Karpas-422 (cell line): ENCODE measurements at regions not wholly inside any gene's neighbourhood (a gene's known extent, or its start where the extent isn't known, plus 50 kb on each side); places are given as distances from the start of the nearest gene placed in this dataset.
"Not testable (repeated sequence)": the region's sequence is repeated elsewhere in the genome, so short reads cannot be mapped to it uniquely, and the experiment has no call there.

ENCODE experiments used
- DNase-seq: peaks from one replicate; pipeline ENCODE4 v3.0.0-alpha.2; 2015
- H2AFZ ChIP-seq: fragments of 200-600 bp; sonication (generic); 2 replicates; pipeline ENCODE4 v1.6.1; 2014; ENCODE audit warnings: antibody characterized with exemption, low read length, mixed read lengths
- H3K27ac ChIP-seq: fragments of 200-600 bp; sonication (generic); 2 replicates; pipeline ENCODE4 v1.5.1; 2014; ENCODE audit warnings: mild to moderate bottlenecking, low read length, moderate library complexity
- H3K27me3 ChIP-seq: fragments of 200-600 bp; sonication (generic); 2 replicates; pipeline ENCODE4 v1.6.1; 2014; ENCODE audit warnings: low read length, mixed read lengths
- H3K36me3 ChIP-seq: fragments of 200-600 bp; sonication (generic); 2 replicates; pipeline ENCODE4 v1.6.1; 2014; ENCODE audit warnings: low read length, mixed read lengths; ENCODE audit not compliant: insufficient read depth
- H3K4me1 ChIP-seq: fragments of 200-600 bp; sonication (generic); 2 replicates; pipeline ENCODE4 v1.6.1; 2014; ENCODE audit warnings: mild to moderate bottlenecking, low read length, mixed read lengths
- H3K4me2 ChIP-seq: fragments of 200-600 bp; sonication (generic); 2 replicates; pipeline ENCODE4 v1.6.1; 2014; ENCODE audit warnings: low read length, low read depth, mild to moderate bottlenecking; ENCODE audit not compliant: poor library complexity, severe bottlenecking
- H3K4me3 ChIP-seq: fragments of 200-600 bp; sonication (generic); 2 replicates; pipeline ENCODE4 v1.5.1; 2014; ENCODE audit warnings: mild to moderate bottlenecking, antibody characterized with exemption, low read length, mixed read lengths
- H3K79me2 ChIP-seq: fragments of 200-600 bp; sonication (generic); 2 replicates; pipeline ENCODE4 v1.6.1; 2014; ENCODE audit warnings: mild to moderate bottlenecking, low read length, mixed read lengths
- H3K9ac ChIP-seq: fragments of 200-600 bp; sonication (generic); 2 replicates; pipeline ENCODE4 v1.6.0; 2014; ENCODE audit warnings: low read length
- H3K9me2 ChIP-seq: fragments of 200-600 bp; sonication (generic), shearing (Covaris generic); replicated peaks from 2 replicates; pipeline ENCODE4 v1.6.0; 2014; ENCODE audit warnings: mild to moderate bottlenecking, low read length, moderate library complexity; ENCODE audit not compliant: insufficient read depth
- H3K9me3 ChIP-seq: fragments of 300-700, 200-600 bp; sonication (generic); 2 replicates; pipeline ENCODE4 v1.6.1; 2014; ENCODE audit warnings: low read length, mixed read lengths
- H4K20me1 ChIP-seq: fragments of 200-600 bp; sonication (generic); 2 replicates; pipeline ENCODE4 v1.6.1; 2014; ENCODE audit warnings: mild to moderate bottlenecking, antibody characterized with exemption, low read length, low read depth; ENCODE audit not compliant: insufficient read depth

- H3K27ac ChIP-seq, DNase-seq, H3K9ac ChIP-seq, H3K4me3 ChIP-seq, H4K20me1 ChIP-seq, H2AFZ ChIP-seq, H3K79me2 ChIP-seq, H3K9me2 ChIP-seq, H3K9me3 ChIP-seq, H3K27me3 ChIP-seq, H3K36me3 ChIP-seq, H3K4me1 ChIP-seq, H3K4me2 ChIP-seq: not testable (repeated sequence)
Observed at GRCh38 chr7:136109037-136109436, 131.9 kb upstream of the MTPN start.

GRCh38 chr7:136105191-136105590, 128.0 kb upstream of the MTPN start:
- H3K9ac ChIP-seq = no peak overlapping the region
- H3K4me2 ChIP-seq = no peak overlapping the region
- no peak overlapping the region for H3K27ac ChIP-seq
- H3K79me2 ChIP-seq = no peaks in the 10 kb centered on the region
- no peak overlapping the region for H2AFZ ChIP-seq
- H3K36me3 ChIP-seq = no peaks in the 10 kb centered on the region
- DNase-seq = no peak
- no peaks in the 10 kb centered on the region for H3K4me1 ChIP-seq
- no peaks in the 10 kb centered on the region for H3K9me3 ChIP-seq
- no peak overlapping the region for H3K4me3 ChIP-seq
- no peaks in the 10 kb centered on the region for H3K9me2 ChIP-seq
- H3K27me3 ChIP-seq = no peaks in the 10 kb centered on the region
- no peaks in the 10 kb centered on the region for H4K20me1 ChIP-seq

DNA sequence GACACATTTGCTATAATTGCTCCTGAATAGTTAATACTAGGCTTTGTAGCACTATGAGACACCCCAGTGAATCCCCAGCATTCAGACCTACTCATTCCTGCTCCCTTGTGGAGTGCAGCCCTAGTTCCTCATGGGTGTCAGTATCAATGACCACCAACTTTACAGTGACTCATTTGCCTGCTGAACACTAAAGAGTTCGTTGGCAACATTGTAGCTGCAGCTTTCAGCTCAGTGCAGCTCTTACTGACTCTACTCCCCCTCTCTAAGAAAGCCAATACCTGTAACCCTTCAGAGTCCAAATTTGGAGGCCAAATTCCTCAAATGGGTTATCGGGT, 127.1 kb upstream of the MTPN start:
- H3K4me1 ChIP-seq = no peaks in the 10 kb centered on the region
- no peaks in the 10 kb centered on the region for H3K9me2 ChIP-seq
- H3K27ac ChIP-seq = no peak overlapping the region
- no peaks in the 10 kb centered on the region for H3K9me3 ChIP-seq
- H3K36me3 ChIP-seq = no peaks in the 10 kb centered on the region
- H3K79me2 ChIP-seq = no peaks in the 10 kb centered on the region
- H4K20me1 ChIP-seq = no peaks in the 10 kb centered on the region
- H3K27me3 ChIP-seq = no peaks in the 10 kb centered on the region
- H3K9ac ChIP-seq = no peak overlapping the region
- H2AFZ ChIP-seq = no peak overlapping the region
- DNase-seq = no peak
- H3K4me3 ChIP-seq = no peak overlapping the region
- no peak overlapping the region for H3K4me2 ChIP-seq

DNA sequence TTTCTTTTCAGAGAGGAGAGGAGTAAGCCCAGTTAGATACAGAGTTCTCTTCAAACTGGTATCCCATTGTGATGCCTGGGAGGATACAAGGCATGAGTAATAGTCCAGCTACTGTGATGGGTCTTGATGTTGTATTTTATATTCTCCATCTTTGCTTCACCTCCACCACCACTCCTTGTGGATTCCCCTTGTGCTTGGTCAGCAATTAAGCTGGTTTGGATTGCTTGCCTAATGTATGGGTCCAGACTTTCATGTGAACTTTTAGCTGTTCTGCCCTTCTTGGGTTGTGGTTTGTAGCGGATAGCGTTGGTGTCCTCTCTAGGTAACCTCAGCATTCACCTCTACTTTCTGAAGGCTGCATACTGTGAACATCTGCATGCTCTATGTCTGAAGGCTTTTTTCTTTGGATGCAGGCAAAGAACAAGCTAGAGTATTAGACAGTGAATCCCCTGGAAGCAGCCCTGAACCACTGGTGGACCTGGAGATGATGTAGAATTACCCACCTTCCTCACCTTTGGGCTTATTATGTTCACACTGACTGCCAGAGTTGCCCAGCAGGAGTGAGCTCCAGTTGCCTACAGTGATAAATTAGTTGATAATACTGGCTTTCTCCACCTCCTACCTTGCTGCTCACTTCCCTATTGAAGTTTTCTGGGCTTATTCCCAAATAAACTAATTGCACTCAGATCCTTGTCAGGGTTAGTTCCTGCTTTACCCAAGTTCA, 126.5 kb upstream of the MTPN start:
- Histone ChIP-seq H3K79me2 (no peaks in the 10 kb centered on the region), H3K36me3 (no peaks in the 10 kb centered on the region), H2AFZ (no peak overlapping the region), H3K4me2 (no peak overlapping the region), H4K20me1 (no peaks in the 10 kb centered on the region), H3K4me1 (no peaks in the 10 kb centered on the region), H3K27ac (no peak overlapping the region), H3K4me3 (no peak overlapping the region), H3K9me2 (no peaks in the 10 kb centered on the region), H3K9me3 (no peaks in the 10 kb centered on the region), H3K27me3 (no peaks in the 10 kb centered on the region), H3K9ac (no peak overlapping the region)
- no peak for DNase-seq

DNA sequence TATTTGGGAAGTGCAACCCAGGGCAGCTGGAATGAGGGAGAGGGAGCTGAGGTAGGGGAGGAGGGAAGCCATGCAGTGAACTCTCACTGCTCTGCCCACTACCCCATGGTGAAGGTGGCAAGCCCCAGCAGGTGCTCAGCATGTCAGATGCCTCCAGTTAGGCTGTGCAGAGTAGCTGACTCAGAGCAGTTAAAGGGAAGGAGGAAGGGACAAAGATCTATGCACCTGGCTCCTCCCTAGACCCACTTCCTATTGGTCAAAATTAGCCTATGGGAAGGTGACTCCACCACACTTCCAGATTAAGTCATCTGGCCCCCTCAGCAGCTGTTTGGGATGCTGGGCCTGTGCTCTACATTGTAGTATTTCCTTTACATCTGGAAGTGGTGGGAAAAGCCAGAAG, 125.7 kb upstream of the MTPN start:
- Histone ChIP-seq H2AFZ (no peak overlapping the region), H3K9me3 (no peaks in the 10 kb centered on the region), H3K9me2 (no peaks in the 10 kb centered on the region), H3K27ac (no peak overlapping the region), H3K4me1 (no peaks in the 10 kb centered on the region), H3K4me3 (no peak overlapping the region), H3K27me3 (no peaks in the 10 kb centered on the region), H3K9ac (no peak overlapping the region), H3K4me2 (no peak overlapping the region), H4K20me1 (no peaks in the 10 kb centered on the region), H3K36me3 (no peaks in the 10 kb centered on the region), H3K79me2 (no peaks in the 10 kb centered on the region)
- DNase-seq = no peak

GRCh38 chr7:136092714-136093113, 115.6 kb upstream of the MTPN start:
- H3K9ac ChIP-seq, H3K9me3 ChIP-seq, H3K36me3 ChIP-seq, H3K79me2 ChIP-seq, H3K4me2 ChIP-seq, H3K27ac ChIP-seq, DNase-seq, H2AFZ ChIP-seq, H3K27me3 ChIP-seq, H3K4me1 ChIP-seq, H3K9me2 ChIP-seq, H3K4me3 ChIP-seq, H4K20me1 ChIP-seq: not testable (repeated sequence)

- peaks cover 5% of the 10 kb centered on the region for H3K4me1 ChIP-seq
- H3K36me3 ChIP-seq = no peaks in the 10 kb centered on the region
- H3K27ac ChIP-seq = no peak overlapping the region
- H3K4me2 ChIP-seq = no peak overlapping the region
- no peak overlapping the region for H2AFZ ChIP-seq
- H3K27me3 ChIP-seq = no peaks in the 10 kb centered on the region
- H3K9ac ChIP-seq = no peak overlapping the region
- no peaks in the 10 kb centered on the region for H3K9me2 ChIP-seq
- H3K9me3 ChIP-seq = no peaks in the 10 kb centered on the region
- no peaks in the 10 kb centered on the region for H4K20me1 ChIP-seq
- DNase-seq = no peak
- no peak overlapping the region for H3K4me3 ChIP-seq
- H3K79me2 ChIP-seq = no peaks in the 10 kb centered on the region
Observed at GRCh38 chr7:136087881-136088280, 110.7 kb upstream of the MTPN start.

GRCh38 chr7:136086712-136087111, 109.6 kb upstream of the MTPN start:
- no peaks in the 10 kb centered on the region for H4K20me1 ChIP-seq
- peak; percentile 89 for DNase-seq
- H3K9me3 ChIP-seq = no peaks in the 10 kb centered on the region
- H2AFZ ChIP-seq = 0 out of 2 replicates have a peak overlapping the region, but pooled peaks have one; percentile 73
- H3K27me3 ChIP-seq = no peaks in the 10 kb centered on the region
- H3K9ac ChIP-seq = no peak overlapping the region
- peaks cover 5% of the 10 kb centered on the region for H3K4me1 ChIP-seq
- no peaks in the 10 kb centered on the region for H3K9me2 ChIP-seq
- H3K79me2 ChIP-seq = no peaks in the 10 kb centered on the region
- H3K27ac ChIP-seq = no peak overlapping the region
- peak overlapping the region; percentile 64 for H3K4me2 ChIP-seq
- H3K36me3 ChIP-seq = no peaks in the 10 kb centered on the region
- H3K4me3 ChIP-seq = peak overlapping the region; percentile 43; the same call in 1 of the 2 replicates
